CD4-positive, CD25-positive, alpha-beta regulatory T cell (primary cell): ENCODE measurements at regions not wholly inside any gene's neighbourhood (a gene's known extent, or its start where the extent isn't known, plus 50 kb on each side); places are given as distances from the start of the nearest gene placed in this dataset.

Experiments
- ATAC-seq, 2 donors: fragments of 150-1000 bp; cut with Tn5 transposase; one replicate each; pipeline ENCODE4 v1.10.0; 2021; ENCODE audit warnings: low read depth in 2 of 2, moderate number of reproducible peaks in 2 of 2, moderate library complexity in 1 of 2
- DNase-seq, 3 donors: peaks; one replicate each; pipeline versions ENCODE4 v3.0.0 to v3.0.0-alpha.2; 2012 to 2022; ENCODE audit warnings: mixed read lengths in 1 of 3
- H3K27ac ChIP-seq: one replicate; pipeline ENCODE4 v1.7.0; 2013; ENCODE audit warnings: mild to moderate bottlenecking, low read length; ENCODE audit not compliant: insufficient read depth, poor library complexity, severe bottlenecking
- H3K27me3 ChIP-seq: one replicate; pipeline ENCODE4 v1.7.0; 2013; ENCODE audit warnings: low read length; ENCODE audit not compliant: control insufficient read depth, insufficient read depth
- H3K36me3 ChIP-seq: one replicate; pipeline ENCODE4 v1.7.0; 2013; ENCODE audit warnings: mild to moderate bottlenecking, low read length, moderate library complexity; ENCODE audit not compliant: control insufficient read depth, insufficient read depth
- H3K4me1 ChIP-seq: 2 replicates; pipeline ENCODE4 v1.7.0; 2013; ENCODE audit warnings: mild to moderate bottlenecking, low read length; ENCODE audit not compliant: insufficient read depth, control insufficient read depth, poor library complexity, severe bottlenecking
- H3K4me3 ChIP-seq: one replicate; pipeline ENCODE4 v1.7.0; 2013; ENCODE audit warnings: low read depth, mild to moderate bottlenecking, low read length, moderate library complexity
- H3K9me3 ChIP-seq, 2 experiments: 1 replicate in 1 of 2; 2 replicates in 1 of 2; pipeline ENCODE4 v1.7.0; 2013; ENCODE audit warnings: low read length in 2 of 2, mild to moderate bottlenecking in 1 of 2, moderate library complexity in 1 of 2; ENCODE audit not compliant: control insufficient read depth in 2 of 2
- H3K27ac Mint-ChIP-seq, 3 donors: one replicate each; pipeline ENCODE4 v1.8.0; 2020 to 2022; ENCODE audit warnings: mild to moderate bottlenecking in 3 of 3, mixed read lengths in 3 of 3, moderate library complexity in 2 of 3
- H3K27me3 Mint-ChIP-seq: one replicate; pipeline ENCODE4 v1.8.0; 2022; ENCODE audit warnings: mild to moderate bottlenecking, mixed read lengths
- H3K36me3 Mint-ChIP-seq: one replicate; pipeline ENCODE4 v1.8.0; 2020; ENCODE audit warnings: mixed read lengths
- H3K4me1 Mint-ChIP-seq, 4 donors: one replicate each; pipeline ENCODE4 v1.8.0; 2020 to 2022; ENCODE audit warnings: mixed read lengths in 4 of 4, mild to moderate bottlenecking in 1 of 4
- H3K4me3 Mint-ChIP-seq, 4 donors: one replicate each; pipeline ENCODE4 v1.8.0; 2020 to 2022; ENCODE audit warnings: mild to moderate bottlenecking in 4 of 4, mixed read lengths in 4 of 4, moderate library complexity in 3 of 4
- H3K9me3 Mint-ChIP-seq, 7 donors: one replicate each; pipeline ENCODE4 v1.8.0; 2020 to 2022; ENCODE audit warnings: mixed read lengths in 7 of 7, mild to moderate bottlenecking in 3 of 7, moderate library complexity in 2 of 7

- Mint-ChIP-seq H3K27me3 (peaks cover 40% of the 10 kb centered on the region), H3K27ac (no peak overlapping the region), H3K36me3 (no peaks in the 10 kb centered on the region), H3K4me3 (no peak overlapping the region), H3K4me1 (no peaks in the 10 kb centered on the region), H3K9me3 (no peaks in the 10 kb centered on the region)
- DNase-seq (no peak), ATAC-seq (no peak)
- Histone ChIP-seq H3K4me3 (no peak overlapping the region), H3K27me3 (peaks cover 6% of the 10 kb centered on the region), H3K4me1 (no peaks in the 10 kb centered on the region), H3K27ac (no peak overlapping the region), H3K9me3 (no peaks in the 10 kb centered on the region), H3K36me3 (no peaks in the 10 kb centered on the region)
These were observed 94.7 kb upstream of the CRHR1 start for GRCh38 chr17:45689451-45689850.

- no peak for DNase-seq
- peaks cover 0 to 3% (median 0%) of the 10 kb centered on the region in 7 donors for H3K9me3 Mint-ChIP-seq
- no peak for ATAC-seq
- Histone ChIP-seq H3K36me3 (no peaks in the 10 kb centered on the region), H3K9me3 (no peaks in the 10 kb centered on the region), H3K27me3 (peaks cover 6% of the 10 kb centered on the region), H3K4me3 (no peak overlapping the region), H3K4me1 (no peaks in the 10 kb centered on the region), H3K27ac (no peak overlapping the region)
- H3K27me3 Mint-ChIP-seq = peaks cover 48% of the 10 kb centered on the region
- no peak overlapping the region for H3K27ac Mint-ChIP-seq
- no peaks in the 10 kb centered on the region for H3K36me3 Mint-ChIP-seq
- no peak overlapping the region for H3K4me3 Mint-ChIP-seq
- no peaks in the 10 kb centered on the region for H3K4me1 Mint-ChIP-seq
These were observed 93.4 kb upstream of the CRHR1 start for GRCh38 chr17:45690625-45691275.

- ATAC-seq (no peak), DNase-seq (no peak)
- Histone ChIP-seq H3K4me1 (no peaks in the 10 kb centered on the region), H3K27ac (no peak overlapping the region), H3K27me3 (peaks cover 6% of the 10 kb centered on the region), H3K4me3 (no peak overlapping the region), H3K36me3 (no peaks in the 10 kb centered on the region), H3K9me3 (no peaks in the 10 kb centered on the region)
- H3K27ac Mint-ChIP-seq = no peak overlapping the region
- H3K4me1 Mint-ChIP-seq = no peaks in the 10 kb centered on the region
- no peak overlapping the region for H3K4me3 Mint-ChIP-seq
- peaks cover 53% of the 10 kb centered on the region for H3K27me3 Mint-ChIP-seq
- H3K9me3 Mint-ChIP-seq = peaks cover 0 to 7% (median 0%) of the 10 kb centered on the region in 7 donors
- H3K36me3 Mint-ChIP-seq = no peaks in the 10 kb centered on the region
These were observed 91.5 kb upstream of the CRHR1 start for GRCh38 chr17:45692661-45693060.

- Histone ChIP-seq H3K4me3 (no peak overlapping the region), H3K36me3 (no peaks in the 10 kb centered on the region), H3K9me3 (no peaks in the 10 kb centered on the region), H3K4me1 (no peaks in the 10 kb centered on the region), H3K27ac (no peak overlapping the region), H3K27me3 (peaks cover 6% of the 10 kb centered on the region)
- H3K9me3 Mint-ChIP-seq = peaks cover 0 to 7% (median 0%) of the 10 kb centered on the region in 7 donors
- H3K27ac Mint-ChIP-seq = no peak overlapping the region
- DNase-seq (no peak), ATAC-seq (no peak)
- H3K27me3 Mint-ChIP-seq = peaks cover 47% of the 10 kb centered on the region
- no peak overlapping the region for H3K4me3 Mint-ChIP-seq
- no peaks in the 10 kb centered on the region for H3K4me1 Mint-ChIP-seq
- no peaks in the 10 kb centered on the region for H3K36me3 Mint-ChIP-seq
These were observed 90.3 kb upstream of the CRHR1 start for GRCh38 chr17:45693792-45694191.

- Mint-ChIP-seq H3K36me3 (no peaks in the 10 kb centered on the region), H3K4me3 (no peak overlapping the region), H3K27me3 (peaks cover 31% of the 10 kb centered on the region), H3K4me1 (no peaks in the 10 kb centered on the region), H3K9me3 (peaks cover 0 to 7% (median 0%) of the 10 kb centered on the region in 7 donors), H3K27ac (peak overlapping the region in 1 of 3 donors; percentile 48)
- DNase-seq = no peak
- no peaks in the 10 kb centered on the region for H3K4me1 ChIP-seq
- H3K36me3 ChIP-seq = no peaks in the 10 kb centered on the region
- no peak overlapping the region for H3K4me3 ChIP-seq
- ATAC-seq = no peak
- peaks cover 2% of the 10 kb centered on the region for H3K27me3 ChIP-seq
- H3K9me3 ChIP-seq = no peaks in the 10 kb centered on the region
- no peak overlapping the region for H3K27ac ChIP-seq
These were observed 87.7 kb upstream of the CRHR1 start for GRCh38 chr17:45696442-45696841.

- no peak for DNase-seq
- H3K27me3 Mint-ChIP-seq = peaks cover 35% of the 10 kb centered on the region
These were observed 87.0 kb upstream of the CRHR1 start for GRCh38 chr17:45697076-45697475.

GRCh38 chr17:45700171-45701090, 83.7 kb upstream of the CRHR1 start:
- Histone ChIP-seq H3K9me3 (no peaks in the 10 kb centered on the region), H3K4me3 (no peak overlapping the region), H3K27ac (no peak overlapping the region), H3K27me3 (peaks cover 4% of the 10 kb centered on the region), H3K4me1 (no peaks in the 10 kb centered on the region), H3K36me3 (no peaks in the 10 kb centered on the region)
- no peak for ATAC-seq
- Mint-ChIP-seq H3K9me3 (peaks cover 0 to 5% (median 0%) of the 10 kb centered on the region in 7 donors), H3K4me1 (peaks cover 0 to 4% (median 0%) of the 10 kb centered on the region in 4 donors), H3K4me3 (no peak overlapping the region), H3K27me3 (peaks cover 30% of the 10 kb centered on the region), H3K27ac (no peak overlapping the region), H3K36me3 (no peaks in the 10 kb centered on the region)
- DNase-seq = no peak

More at GRCh38 chr17:45697076-45697475, 87.0 kb upstream of the CRHR1 start:
- no peaks in the 10 kb centered on the region for H3K36me3 Mint-ChIP-seq
- peaks cover 0 to 7% (median 0%) of the 10 kb centered on the region in 7 donors for H3K9me3 Mint-ChIP-seq
- no peaks in the 10 kb centered on the region for H3K4me1 Mint-ChIP-seq
- Histone ChIP-seq H3K4me3 (no peak overlapping the region), H3K4me1 (no peaks in the 10 kb centered on the region), H3K27ac (no peak overlapping the region), H3K9me3 (no peaks in the 10 kb centered on the region), H3K36me3 (no peaks in the 10 kb centered on the region), H3K27me3 (peaks cover 6% of the 10 kb centered on the region)
- ATAC-seq = no peak
- H3K27ac Mint-ChIP-seq = no peak overlapping the region
- H3K4me3 Mint-ChIP-seq = no peak overlapping the region
